ENCODE measurements at regions not wholly inside any gene's neighbourhood (a gene's known extent, or its start where the extent isn't known, plus 50 kb on each side); places are given as distances from the start of the nearest gene placed in this dataset.

- Histone ChIP-seq H4K20me1 (ENCODE audit: insufficient read depth, low read length) (no peaks in the 10 kb centered on the region), H3K4me3 (ENCODE audit: low read depth, low read length, poor library complexity, severe bottlenecking) (no peak overlapping the region), H2AFZ (ENCODE audit: low read length) (no peak overlapping the region), H3K9me2 (ENCODE audit: low read depth, low read length) (no peaks in the 10 kb centered on the region), H3K4me1 (ENCODE audit: insufficient read depth, low read length, severe bottlenecking) (no peaks in the 10 kb centered on the region), H3F3A (ENCODE audit: insufficient read depth, low read length) (no peaks in the 10 kb centered on the region), H3K9ac (ENCODE audit: low read length) (no peak overlapping the region), H3K79me2 (ENCODE audit: insufficient read depth, low read length) (no peaks in the 10 kb centered on the region), H3K27me3 (ENCODE audit: insufficient read depth, low read length) (peaks cover 3% of the 10 kb centered on the region; the same call in 1 of the 2 replicates), H3K27ac (ENCODE audit: low read depth, low read length, poor library complexity, severe bottlenecking) (no peak overlapping the region), H3K36me3 (ENCODE audit: insufficient read depth, low read length) (no peaks in the 10 kb centered on the region), H3K9me3 (ENCODE audit: low read length) (no peaks in the 10 kb centered on the region), H3K4me2 (ENCODE audit: low read length) (no peak overlapping the region)
- TF ChIP-seq CTCF (IDR thresholded peaks at IDR 0.05; ENCODE audit: low read length) (no peak), EZH2 (IDR thresholded peaks at IDR 0.05; ENCODE audit: borderline replicate concordance, low read length) (no peak)
These were observed 136.9 kb upstream of the RREB1 start for GRCh38 chr6:6970851-6971250.

GRCh38 chr6:6971369-6971768, 136.4 kb upstream of the RREB1 start:
- H3K9me2 ChIP-seq (ENCODE audit: low read depth, low read length) = no peaks in the 10 kb centered on the region
- H2AFZ ChIP-seq (ENCODE audit: low read length) = no peak overlapping the region
- H3F3A ChIP-seq (ENCODE audit: insufficient read depth, low read length) = no peaks in the 10 kb centered on the region
- H4K20me1 ChIP-seq (ENCODE audit: insufficient read depth, low read length) = no peaks in the 10 kb centered on the region
- no peaks in the 10 kb centered on the region for H3K36me3 ChIP-seq (ENCODE audit: insufficient read depth, low read length)
- H3K79me2 ChIP-seq (ENCODE audit: insufficient read depth, low read length) = no peaks in the 10 kb centered on the region
- H3K27ac ChIP-seq (ENCODE audit: low read depth, low read length, poor library complexity, severe bottlenecking) = no peak overlapping the region
- H3K4me1 ChIP-seq (ENCODE audit: insufficient read depth, low read length, severe bottlenecking) = no peaks in the 10 kb centered on the region
- H3K4me3 ChIP-seq (ENCODE audit: low read depth, low read length, poor library complexity, severe bottlenecking) = no peak overlapping the region
- peaks cover 3% of the 10 kb centered on the region; the same call in 1 of the 2 replicates for H3K27me3 ChIP-seq (ENCODE audit: insufficient read depth, low read length)
- H3K9ac ChIP-seq (ENCODE audit: low read length) = no peak overlapping the region
- TF ChIP-seq CTCF (IDR thresholded peaks at IDR 0.05; ENCODE audit: low read length) (no peak), EZH2 (IDR thresholded peaks at IDR 0.05; ENCODE audit: borderline replicate concordance, low read length) (no peak)
- no peak overlapping the region for H3K4me2 ChIP-seq (ENCODE audit: low read length)
- H3K9me3 ChIP-seq (ENCODE audit: low read length) = no peaks in the 10 kb centered on the region

DNA sequence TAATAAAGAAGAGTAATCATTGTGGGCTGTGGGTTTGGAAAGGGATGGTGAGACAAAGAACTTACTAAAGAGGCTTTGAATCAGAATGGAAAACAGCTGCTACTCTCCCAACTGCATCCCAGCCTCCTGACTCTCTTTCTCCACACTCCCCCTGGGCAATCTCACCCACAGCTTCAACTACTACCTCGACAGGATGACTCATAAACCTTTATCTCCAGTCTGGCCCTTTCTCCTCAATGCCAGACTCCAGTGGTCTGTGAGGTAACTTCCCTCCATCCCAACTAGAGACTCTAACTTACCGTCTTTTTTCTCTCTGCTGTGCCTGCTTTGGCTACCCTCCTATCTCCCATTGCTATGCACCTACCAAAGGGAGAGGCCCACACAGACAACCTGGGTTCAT, 135.3 kb upstream of the RREB1 start:
- H3K36me3 ChIP-seq (ENCODE audit: insufficient read depth, low read length) = no peaks in the 10 kb centered on the region
- no peak overlapping the region for H3K9ac ChIP-seq (ENCODE audit: low read length)
- H3K4me2 ChIP-seq (ENCODE audit: low read length) = no peak overlapping the region
- no peaks in the 10 kb centered on the region for H3K79me2 ChIP-seq (ENCODE audit: insufficient read depth, low read length)
- H3F3A ChIP-seq (ENCODE audit: insufficient read depth, low read length) = no peaks in the 10 kb centered on the region
- no peak overlapping the region for H2AFZ ChIP-seq (ENCODE audit: low read length)
- H4K20me1 ChIP-seq (ENCODE audit: insufficient read depth, low read length) = no peaks in the 10 kb centered on the region
- no peaks in the 10 kb centered on the region for H3K9me2 ChIP-seq (ENCODE audit: low read depth, low read length)
- no peaks in the 10 kb centered on the region for H3K4me1 ChIP-seq (ENCODE audit: insufficient read depth, low read length, severe bottlenecking)
- H3K27me3 ChIP-seq (ENCODE audit: insufficient read depth, low read length) = peaks cover 3% of the 10 kb centered on the region; the same call in 1 of the 2 replicates
- no peak overlapping the region for H3K27ac ChIP-seq (ENCODE audit: low read depth, low read length, poor library complexity, severe bottlenecking)
- TF ChIP-seq CTCF (IDR thresholded peaks at IDR 0.05; ENCODE audit: low read length) = no peak
- TF ChIP-seq EZH2 (IDR thresholded peaks at IDR 0.05; ENCODE audit: borderline replicate concordance, low read length) = no peak
- no peaks in the 10 kb centered on the region for H3K9me3 ChIP-seq (ENCODE audit: low read length)
- H3K4me3 ChIP-seq (ENCODE audit: low read depth, low read length, poor library complexity, severe bottlenecking) = no peak overlapping the region
